IMR-90 (cell line): ENCODE measurements at regions not wholly inside any gene's neighbourhood (a gene's known extent, or its start where the extent isn't known, plus 50 kb on each side); places are given as distances from the start of the nearest gene placed in this dataset.

Experiments
- ATAC-seq: fragments of 200-7000 bp; cut with Tn5 transposase; 2 replicates; pipeline ENCODE4 v1.9.1; 2020; ENCODE audit warnings: low read depth, mild to moderate bottlenecking, moderate library complexity
- BruUV-seq: library from RNA; stranded (reverse); fragments of 400-500 nt; replicated peaks from 2 replicates; lab custom pipeline; 2021; lab: Mats Ljungman, UMichigan
- CTCF ChIA-PET: fragments of 300-600 bp; formaldehyde crosslinking; extraction: SDS; loops from one replicate; lab custom pipeline; 2021; ENCODE audit warnings: antibody characterized with exemption; lab: Yijun Ruan, JAX
- POLR2A ChIA-PET: fragments of 300-600 bp; sonication (Branson Sonifier 250); formaldehyde crosslinking; loops from one replicate; lab custom pipeline; 2022; ENCODE audit warnings: antibody characterized with exemption; ENCODE audit not compliant: unreplicated experiment; lab: Charles Lee
- DNase-seq: peaks from one replicate; pipeline ENCODE4 v3.0.0; 2013
- H2AFZ ChIP-seq: replicated peaks from 2 replicates; pipeline ENCODE3; 2013; ENCODE audit warnings: low read length, mild to moderate bottlenecking; ENCODE audit not compliant: poor library complexity
- H2AK5ac ChIP-seq: 2 replicates; pipeline ENCODE4 v1.6.1; 2013; ENCODE audit warnings: low read depth, low read length, inconsistent platforms
- H2AK9ac ChIP-seq: replicated peaks from 2 replicates; pipeline ENCODE3; 2013; ENCODE audit warnings: mild to moderate bottlenecking, low read depth, low read length, moderate library complexity; ENCODE audit not compliant: poor library complexity
- H2BK120ac ChIP-seq: 2 replicates; pipeline ENCODE4 v1.6.1; 2013; ENCODE audit warnings: low read depth, low read length, inconsistent platforms
- H2BK15ac ChIP-seq: 3 replicates; pipeline ENCODE4 v1.6.1; 2013; ENCODE audit warnings: low read depth, low read length, inconsistent platforms
- H2BK20ac ChIP-seq: 2 replicates; pipeline ENCODE4 v1.6.1; 2013; ENCODE audit warnings: low read depth, mild to moderate bottlenecking, inconsistent platforms, low read length, moderate library complexity
- H2BK5ac ChIP-seq: 2 replicates; pipeline ENCODE4 v1.6.1; 2013; ENCODE audit warnings: mild to moderate bottlenecking, low read depth, low read length, inconsistent platforms; ENCODE audit not compliant: poor library complexity, severe bottlenecking
- H3K14ac ChIP-seq: replicated peaks from 2 replicates; pipeline ENCODE4 v1.6.1; 2013; ENCODE audit warnings: low read depth, low read length, inconsistent platforms
- H3K18ac ChIP-seq: 2 replicates; pipeline ENCODE4 v1.6.1; 2013; ENCODE audit warnings: low read depth, low read length, control low read depth
- H3K23ac ChIP-seq: 2 replicates; pipeline ENCODE4 v1.6.1; 2013; ENCODE audit warnings: low read depth, low read length, inconsistent platforms
- H3K27ac ChIP-seq: 2 replicates; pipeline ENCODE4 v1.5.1; 2013; ENCODE audit warnings: mild to moderate bottlenecking, control low read depth, low read length; ENCODE audit not compliant: insufficient read depth
- H3K27me3 ChIP-seq: 2 replicates; pipeline ENCODE4 v1.6.1; 2013; ENCODE audit warnings: low read length; ENCODE audit not compliant: control insufficient read depth, insufficient read depth
- H3K36me3 ChIP-seq: 2 replicates; pipeline ENCODE4 v1.6.1; 2013; ENCODE audit warnings: low read length, mixed read lengths; ENCODE audit not compliant: control insufficient read depth, insufficient read depth
- H3K4ac ChIP-seq: 2 replicates; pipeline ENCODE4 v1.6.1; 2013; ENCODE audit warnings: low read depth, low read length, inconsistent platforms
- H3K4me1 ChIP-seq: 2 replicates; pipeline ENCODE4 v1.6.1; 2013; ENCODE audit warnings: low read length, mixed read lengths; ENCODE audit not compliant: control insufficient read depth, insufficient read depth
- H3K4me2 ChIP-seq: 2 replicates; pipeline ENCODE4 v1.6.1; 2013; ENCODE audit warnings: low read depth, mild to moderate bottlenecking, control low read depth, low read length, moderate library complexity
- H3K4me3 ChIP-seq: 2 replicates; pipeline ENCODE4 v1.5.1; 2013; ENCODE audit warnings: low read depth, mild to moderate bottlenecking, control low read depth, low read length, moderate library complexity; ENCODE audit not compliant: insufficient read depth
- H3K56ac ChIP-seq: 2 replicates; pipeline ENCODE4 v1.6.1; 2013; ENCODE audit warnings: low read length, inconsistent platforms; ENCODE audit not compliant: insufficient read depth; ENCODE audit errors: extremely low read depth
- H3K79me1 ChIP-seq, 2 experiments: 2 replicates each; pipeline ENCODE4 v1.6.1; 2013; ENCODE audit warnings: low read length in 2 of 2, inconsistent platforms in 1 of 2, low read depth in 1 of 2
- H3K9ac ChIP-seq: 2 replicates; pipeline ENCODE4 v1.6.1; 2013; ENCODE audit warnings: low read depth, low read length, control low read depth
- H3K9me1 ChIP-seq: 2 replicates; pipeline ENCODE4 v1.6.1; 2013; ENCODE audit warnings: low read length, inconsistent platforms; ENCODE audit not compliant: insufficient read depth
- H3K9me3 ChIP-seq: 2 replicates; pipeline ENCODE4 v1.6.1; 2013; ENCODE audit warnings: low read length; ENCODE audit not compliant: control insufficient read depth, insufficient read depth
- H4K20me1 ChIP-seq: 2 replicates; pipeline ENCODE4 v1.6.1; 2013; ENCODE audit warnings: low read length, inconsistent platforms; ENCODE audit not compliant: insufficient read depth
- H4K5ac ChIP-seq: 2 replicates; pipeline ENCODE4 v1.6.1; 2013; ENCODE audit warnings: mild to moderate bottlenecking, low read depth, low read length, control low read depth
- H4K8ac ChIP-seq, 2 experiments: 2 replicates each; pipeline ENCODE4 v1.6.1; 2013; ENCODE audit warnings: low read depth in 2 of 2, low read length in 2 of 2, control low read depth in 1 of 2, inconsistent platforms in 1 of 2
- H4K91ac ChIP-seq: 2 replicates; pipeline ENCODE4 v1.6.1; 2013; ENCODE audit warnings: low read depth, low read length, inconsistent platforms; ENCODE audit not compliant: insufficient read depth
- BHLHE40 ChIP-seq: fragments of 150-350 bp; IDR thresholded peaks from 2 replicates; pipeline ENCODE4 v1.6.1; 2016; ENCODE audit warnings: mild to moderate bottlenecking, low read depth, low read length
- CEBPB ChIP-seq: IDR thresholded peaks from 2 replicates; pipeline ENCODE4 v1.6.1; 2012; ENCODE audit warnings: low read depth, low read length, improper control_type of control experiment
- CHD1 ChIP-seq: IDR thresholded peaks from 2 replicates; pipeline ENCODE4 v1.6.1; 2012; ENCODE audit warnings: low read depth, low read length, improper control_type of control experiment
- CTCF ChIP-seq: conservative IDR thresholded peaks from 2 replicates; pipeline ENCODE4 v1.5.1; 2012; ENCODE audit warnings: mild to moderate bottlenecking, low read depth, low read length, improper control_type of control experiment
- FOS ChIP-seq: fragments of 150-350 bp; IDR thresholded peaks from 2 replicates; pipeline ENCODE4 v1.6.1; 2016; ENCODE audit warnings: low read depth, low read length
- MAFK ChIP-seq: IDR thresholded peaks from 2 replicates; pipeline ENCODE4 v1.6.1; 2012; ENCODE audit warnings: low read depth, low read length, improper control_type of control experiment
- MAZ ChIP-seq: IDR thresholded peaks from 2 replicates; pipeline ENCODE4 v1.6.1; 2012; ENCODE audit warnings: low read depth, mild to moderate bottlenecking, low read length, improper control_type of control experiment, moderate library complexity, borderline replicate concordance
- MXI1 ChIP-seq: IDR thresholded peaks from 2 replicates; pipeline ENCODE4 v1.6.1; 2012; ENCODE audit warnings: low read depth, mild to moderate bottlenecking, low read length, moderate library complexity, borderline replicate concordance
- NFE2L2 ChIP-seq: fragments of 150-350 bp; IDR thresholded peaks from 2 replicates; pipeline ENCODE4 v1.6.1; 2016; ENCODE audit warnings: low read depth, mild to moderate bottlenecking, low read length
- POLR2A ChIP-seq: IDR thresholded peaks from 2 replicates; pipeline ENCODE4 v1.6.1; 2012; ENCODE audit warnings: mild to moderate bottlenecking, low read depth, low read length
- RAD21 ChIP-seq: IDR thresholded peaks from 2 replicates; pipeline ENCODE4 v1.6.1; 2012; ENCODE audit warnings: low read length, improper control_type of control experiment
- RCOR1 ChIP-seq: IDR thresholded peaks from 2 replicates; pipeline ENCODE4 v1.6.1; 2012; ENCODE audit warnings: mild to moderate bottlenecking, low read length, improper control_type of control experiment; ENCODE audit not compliant: insufficient replicate concordance
- RFX5 ChIP-seq: IDR thresholded peaks from 2 replicates; pipeline ENCODE4 v1.8.0; 2012; ENCODE audit warnings: low read depth, mild to moderate bottlenecking, low read length, moderate library complexity
- SMC3 ChIP-seq: fragments of 150-350 bp; IDR thresholded peaks from 2 replicates; pipeline ENCODE4 v1.6.1; 2016; ENCODE audit warnings: low read depth, mild to moderate bottlenecking, antibody characterized with exemption, low read length, moderate library complexity
- USF2 ChIP-seq: fragments of 150-350 bp; IDR thresholded peaks from 2 replicates; pipeline ENCODE4 v1.6.1; 2017; ENCODE audit warnings: mild to moderate bottlenecking, antibody characterized with exemption, low read length, low read depth
- WGBS, 2 experiments: methylation state at CpG; one replicate each; pipeline versions ENCODE4 v1.1.5 to v1.1.7; 2013; ENCODE audit warnings: missing lambda C conversion rate in 2 of 2; ENCODE audit not compliant: insufficient read length in 1 of 2; ENCODE audit errors: extremely low coverage in 2 of 2; 5-methylcytosine and 5-hydroxymethylcytosine counted together
- dilution Hi-C: fragments of 300-500 bp; cut with HindIII; formaldehyde crosslinking; loops from one replicate; pipeline ENCODE4 v1.14.3; 2018; ENCODE audit warnings: low sequenced_read_pairs; ENCODE audit not compliant: unreplicated experiment
- in situ Hi-C: fragments of 300-500 bp; cut with MboI; formaldehyde crosslinking; loops from 3 replicates; pipeline ENCODE4 v1.14.3; 2019; ENCODE audit warnings: low sequenced_read_pairs, inconsistent platforms, mixed read lengths
- intact Hi-C: fragments of 100-400 bp; cut with micrococcal nuclease; formaldehyde crosslinking; loops from 2 replicates; pipeline ENCODE4 v1.10.0; 2022
- TF ChIP-seq, protein P1 (sequence below): fragments of 150-350 bp; IDR thresholded peaks from 2 replicates; pipeline ENCODE4 v1.6.1; 2016; ENCODE audit warnings: low read depth, mild to moderate bottlenecking, low read length, moderate library complexity, borderline replicate concordance

- no peak overlapping the region for H3K56ac ChIP-seq
- ATAC-seq (no peak), DNase-seq (no peak)
- intact Hi-C loops = no loop called here
- POLR2A ChIA-PET = no interaction called here
- H3K36me3 ChIP-seq = no peaks in the 10 kb centered on the region
- H3K79me1 ChIP-seq = no peaks in the 10 kb centered on the region
- no peak overlapping the region for H3K9ac ChIP-seq
- no peaks in the 10 kb centered on the region for H4K20me1 ChIP-seq
- no peak overlapping the region for H2AK9ac ChIP-seq
- CTCF ChIA-PET = interaction anchor here (0.6 kb wide), 1 partner anchor 31 kb away, joined by 4 read pairs; no protein-coding TSS in a partner anchor
- BruUV-seq = no TSS peak
- TF ChIP-seq MXI1 = no peak
- TF ChIP-seq RFX5 = no peak
- TF ChIP-seq, protein P1, sequence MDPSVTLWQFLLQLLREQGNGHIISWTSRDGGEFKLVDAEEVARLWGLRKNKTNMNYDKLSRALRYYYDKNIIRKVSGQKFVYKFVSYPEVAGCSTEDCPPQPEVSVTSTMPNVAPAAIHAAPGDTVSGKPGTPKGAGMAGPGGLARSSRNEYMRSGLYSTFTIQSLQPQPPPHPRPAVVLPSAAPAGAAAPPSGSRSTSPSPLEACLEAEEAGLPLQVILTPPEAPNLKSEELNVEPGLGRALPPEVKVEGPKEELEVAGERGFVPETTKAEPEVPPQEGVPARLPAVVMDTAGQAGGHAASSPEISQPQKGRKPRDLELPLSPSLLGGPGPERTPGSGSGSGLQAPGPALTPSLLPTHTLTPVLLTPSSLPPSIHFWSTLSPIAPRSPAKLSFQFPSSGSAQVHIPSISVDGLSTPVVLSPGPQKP = no peak
- no peak for TF ChIP-seq BHLHE40
- no peak for TF ChIP-seq USF2
- no peak for TF ChIP-seq POLR2A
- TF ChIP-seq MAFK = no peak
- no peak for TF ChIP-seq RAD21
- TF ChIP-seq MAZ = no peak
- no peak for TF ChIP-seq CEBPB
- TF ChIP-seq RCOR1 = no peak
- no peak for TF ChIP-seq CTCF
- no peak for TF ChIP-seq SMC3
- TF ChIP-seq CHD1 = no peak
- no peak for TF ChIP-seq NFE2L2
- no peak for TF ChIP-seq FOS
- H3K9me1 ChIP-seq = no peaks in the 10 kb centered on the region
- no peak overlapping the region for H3K18ac ChIP-seq
- H2BK5ac ChIP-seq = no peak overlapping the region
- H3K9me3 ChIP-seq = no peaks in the 10 kb centered on the region
- no peak overlapping the region for H4K8ac ChIP-seq
- no peak overlapping the region for H4K5ac ChIP-seq
- H3K4me3 ChIP-seq = no peak overlapping the region
- no peak overlapping the region for H4K91ac ChIP-seq
- no peaks in the 10 kb centered on the region for H3K4me1 ChIP-seq
- H3K4ac ChIP-seq = no peak overlapping the region
- H2BK15ac ChIP-seq = no peak overlapping the region
- H3K14ac ChIP-seq = no peak overlapping the region
- dilution Hi-C loops = no loop called here
- H3K27ac ChIP-seq = no peak overlapping the region
- H2AK5ac ChIP-seq = no peak overlapping the region
- H3K23ac ChIP-seq = no peak overlapping the region
- WGBS, 2 experiments = no CpG with 5 or more reads among the region's 5 CpGs
- in situ Hi-C loops = no loop called here
- no peak overlapping the region for H2BK120ac ChIP-seq
- no peak overlapping the region for H2AFZ ChIP-seq
- no peak overlapping the region for H3K4me2 ChIP-seq
- H3K27me3 ChIP-seq = no peaks in the 10 kb centered on the region
- H2BK20ac ChIP-seq = no peak overlapping the region
Observed at GRCh38 chr1:187773168-187773567, 944.4 kb downstream of the PLA2G4A start.
